ENCODE measurements at regions not wholly inside any gene's neighbourhood (a gene's known extent, or its start where the extent isn't known, plus 50 kb on each side); places are given as distances from the start of the nearest gene placed in this dataset.

DNA sequence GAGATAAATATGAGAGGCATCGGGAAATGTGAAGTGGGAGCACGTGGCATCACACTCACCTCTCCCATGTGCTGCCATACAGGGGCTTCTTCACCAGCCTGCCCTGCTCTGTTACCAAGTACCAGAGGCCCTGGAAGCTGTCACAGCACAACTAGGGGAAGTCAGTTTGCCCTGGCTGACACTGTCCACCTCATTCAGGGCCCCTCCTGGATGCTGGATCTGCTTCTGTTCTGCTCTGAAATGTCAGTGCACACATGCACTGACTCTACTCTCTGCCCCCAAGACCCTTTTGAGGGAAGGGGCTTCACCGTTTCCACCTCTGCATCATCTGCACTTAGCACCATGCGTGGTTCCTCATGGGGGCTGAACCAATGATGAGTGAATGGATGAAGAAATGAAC lies 311.1 kb downstream of the EN1 start:
- no peaks in the 10 kb centered on the region for H3K9me3 ChIP-seq (ENCODE audit: insufficient read depth, low read length)
- no peak for TF ChIP-seq YY1 (IDR thresholded peaks at IDR 0.05; ENCODE audit: insufficient read depth, insufficient read length)

GRCh38 chr2:118535818-118536212 lies 311.6 kb downstream of the EN1 start:
- Histone ChIP-seq H3K27me3 (ENCODE audit: insufficient read depth, insufficient read length) (no peaks in the 10 kb centered on the region), H3K9ac (ENCODE audit: insufficient read length, low read depth) (no peak overlapping the region), H3K4me1 (ENCODE audit: insufficient read depth, insufficient read length) (no peaks in the 10 kb centered on the region), H3K9me3 (ENCODE audit: insufficient read depth, low read length) (no peaks in the 10 kb centered on the region), H3K4me3 (ENCODE audit: insufficient read length, low read depth) (no peak overlapping the region), H3K36me3 (ENCODE audit: insufficient read depth, insufficient read length, low read length) (no peaks in the 10 kb centered on the region)
- no peak for DNase-seq (ENCODE audit: low read depth, low spot score)
- TF ChIP-seq YY1 (IDR thresholded peaks at IDR 0.05; ENCODE audit: insufficient read depth, insufficient read length) (no peak), SUZ12 (IDR thresholded peaks at IDR 0.05; ENCODE audit: extremely low read depth, insufficient read depth, insufficient read length) (no peak), ZNF274 (IDR thresholded peaks at IDR 0.05; ENCODE audit: low read depth, low read length) (no peak)

More for the DNA sequence above, 311.1 kb downstream of the EN1 start:
- DNase-seq (ENCODE audit: low read depth, low spot score), result no peak
- Histone ChIP-seq H3K36me3 (ENCODE audit: insufficient read depth, insufficient read length, low read length) (no peaks in the 10 kb centered on the region), H3K27me3 (ENCODE audit: insufficient read depth, insufficient read length) (no peaks in the 10 kb centered on the region), H3K4me1 (ENCODE audit: insufficient read depth, insufficient read length) (no peaks in the 10 kb centered on the region), H3K4me3 (ENCODE audit: insufficient read length, low read depth) (no peak overlapping the region), H3K9ac (ENCODE audit: insufficient read length, low read depth) (no peak overlapping the region)

DNA sequence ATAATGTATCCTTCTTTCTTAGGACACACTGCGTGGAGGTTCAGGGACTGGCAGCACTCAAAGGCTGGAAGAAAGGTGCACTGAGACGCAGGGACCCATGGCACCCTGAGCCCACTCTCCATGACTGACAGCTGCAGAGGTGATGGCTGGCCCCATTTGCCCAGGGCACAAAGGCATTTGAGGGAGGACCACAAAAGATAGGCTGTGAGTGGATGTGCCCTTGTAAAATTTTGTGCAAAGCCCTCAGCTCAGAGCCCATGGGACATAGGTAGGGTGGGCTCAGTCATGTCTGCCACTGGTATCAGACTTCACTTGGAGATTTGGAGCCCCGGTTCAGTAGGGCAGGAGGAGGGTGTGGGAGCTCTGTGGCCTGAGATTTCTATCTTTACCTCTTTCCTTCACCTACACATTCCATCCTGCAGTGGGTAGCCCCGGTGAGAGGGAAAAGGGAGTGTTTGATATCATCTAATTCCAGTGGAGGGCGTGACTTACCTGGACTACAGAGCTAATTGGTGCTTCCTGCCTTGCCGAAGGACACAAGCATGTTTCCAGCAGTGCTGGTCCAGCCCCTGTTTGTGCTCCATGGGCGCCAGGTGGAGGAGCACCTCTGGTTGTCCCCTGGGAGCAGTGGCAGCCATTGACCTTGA lies 312.2 kb downstream of the EN1 start:
- H3K9ac ChIP-seq (ENCODE audit: insufficient read length, low read depth), result no peak overlapping the region
- no peaks in the 10 kb centered on the region for H3K27me3 ChIP-seq (ENCODE audit: insufficient read depth, insufficient read length)
- no peaks in the 10 kb centered on the region for H3K36me3 ChIP-seq (ENCODE audit: insufficient read depth, insufficient read length, low read length)
- TF ChIP-seq YY1 (IDR thresholded peaks at IDR 0.05; ENCODE audit: insufficient read depth, insufficient read length) (no peak), ZNF274 (IDR thresholded peaks at IDR 0.05; ENCODE audit: low read depth, low read length) (no peak), SUZ12 (IDR thresholded peaks at IDR 0.05; ENCODE audit: extremely low read depth, insufficient read depth, insufficient read length) (no peak)
- DNase-seq (ENCODE audit: low read depth, low spot score), result no peak
- H3K4me1 ChIP-seq (ENCODE audit: insufficient read depth, insufficient read length), result no peaks in the 10 kb centered on the region
- H3K9me3 ChIP-seq (ENCODE audit: insufficient read depth, low read length), result no peaks in the 10 kb centered on the region
- H3K4me3 ChIP-seq (ENCODE audit: insufficient read length, low read depth), result no peak overlapping the region

- no peak for DNase-seq (ENCODE audit: low read depth, low spot score)
- TF ChIP-seq YY1 (IDR thresholded peaks at IDR 0.05; ENCODE audit: insufficient read depth, insufficient read length), result no peak
- no peak for TF ChIP-seq ZNF274 (IDR thresholded peaks at IDR 0.05; ENCODE audit: low read depth, low read length)
- TF ChIP-seq SUZ12 (IDR thresholded peaks at IDR 0.05; ENCODE audit: extremely low read depth, insufficient read depth, insufficient read length), result no peak
- Histone ChIP-seq H3K4me1 (ENCODE audit: insufficient read depth, insufficient read length) (no peaks in the 10 kb centered on the region), H3K36me3 (ENCODE audit: insufficient read depth, insufficient read length, low read length) (no peaks in the 10 kb centered on the region), H3K9me3 (ENCODE audit: insufficient read depth, low read length) (no peaks in the 10 kb centered on the region), H3K9ac (ENCODE audit: insufficient read length, low read depth) (no peak overlapping the region), H3K4me3 (ENCODE audit: insufficient read length, low read depth) (no peak overlapping the region), H3K27me3 (ENCODE audit: insufficient read depth, insufficient read length) (no peaks in the 10 kb centered on the region)
Measured at GRCh38 chr2:118530976-118531375, 316.5 kb downstream of the EN1 start.

DNA sequence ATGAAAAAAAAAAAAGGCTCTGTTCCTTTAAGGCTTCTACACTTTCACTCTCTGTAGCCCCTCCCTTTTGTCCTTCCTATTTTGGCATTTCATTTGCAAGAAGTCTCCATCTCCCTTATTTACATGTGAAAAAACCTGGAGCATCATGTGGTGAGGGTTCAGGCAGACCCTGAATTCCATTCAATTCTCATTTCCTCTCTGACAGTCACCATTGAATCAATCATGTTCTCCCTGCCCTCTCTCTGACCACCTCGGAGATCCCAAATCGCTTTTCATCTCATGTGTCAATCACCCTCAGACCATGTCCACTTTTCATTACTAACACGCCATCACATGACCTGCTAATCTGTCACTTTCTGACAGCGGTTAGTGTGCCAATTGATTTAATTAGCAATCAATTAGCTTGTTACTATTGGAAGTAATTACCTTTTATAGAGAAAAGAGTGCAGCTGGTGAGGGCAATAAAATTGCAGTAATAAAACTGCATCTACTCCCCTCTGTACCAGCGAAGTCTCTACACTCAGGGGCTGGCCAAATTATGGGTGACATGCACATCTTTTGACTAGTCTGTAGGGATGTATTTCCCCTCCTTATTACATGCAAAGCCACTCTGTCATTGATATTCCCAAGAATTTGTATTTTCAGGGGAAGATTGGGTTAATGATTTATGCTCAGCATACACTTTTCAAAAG lies 317.4 kb downstream of the EN1 start:
- TF ChIP-seq SUZ12 (IDR thresholded peaks at IDR 0.05; ENCODE audit: extremely low read depth, insufficient read depth, insufficient read length), result no peak
- no peak for TF ChIP-seq ZNF274 (IDR thresholded peaks at IDR 0.05; ENCODE audit: low read depth, low read length)
- no peak for TF ChIP-seq YY1 (IDR thresholded peaks at IDR 0.05; ENCODE audit: insufficient read depth, insufficient read length)
- Histone ChIP-seq H3K36me3 (ENCODE audit: insufficient read depth, insufficient read length, low read length) (no peaks in the 10 kb centered on the region), H3K4me3 (ENCODE audit: insufficient read length, low read depth) (no peak overlapping the region), H3K9ac (ENCODE audit: insufficient read length, low read depth) (no peak overlapping the region), H3K9me3 (ENCODE audit: insufficient read depth, low read length) (no peaks in the 10 kb centered on the region), H3K27me3 (ENCODE audit: insufficient read depth, insufficient read length) (no peaks in the 10 kb centered on the region), H3K4me1 (ENCODE audit: insufficient read depth, insufficient read length) (no peaks in the 10 kb centered on the region)
- DNase-seq (ENCODE audit: low read depth, low spot score), result peak; percentile 81

- Histone ChIP-seq H3K9ac (ENCODE audit: insufficient read length, low read depth) (no peak overlapping the region), H3K36me3 (ENCODE audit: insufficient read depth, insufficient read length, low read length) (no peaks in the 10 kb centered on the region), H3K4me3 (ENCODE audit: insufficient read length, low read depth) (no peak overlapping the region), H3K9me3 (ENCODE audit: insufficient read depth, low read length) (peaks cover 9% of the 10 kb centered on the region; the same call in 1 of the 2 replicates), H3K4me1 (ENCODE audit: insufficient read depth, insufficient read length) (no peaks in the 10 kb centered on the region), H3K27me3 (ENCODE audit: insufficient read depth, insufficient read length) (no peaks in the 10 kb centered on the region)
- no peak for DNase-seq (ENCODE audit: low read depth, low spot score)
- TF ChIP-seq ZNF274 (IDR thresholded peaks at IDR 0.05; ENCODE audit: low read depth, low read length) (no peak), YY1 (IDR thresholded peaks at IDR 0.05; ENCODE audit: insufficient read depth, insufficient read length) (no peak), SUZ12 (IDR thresholded peaks at IDR 0.05; ENCODE audit: extremely low read depth, insufficient read depth, insufficient read length) (no peak)
Measured at GRCh38 chr2:118527571-118527970, 319.9 kb downstream of the EN1 start.

DNA sequence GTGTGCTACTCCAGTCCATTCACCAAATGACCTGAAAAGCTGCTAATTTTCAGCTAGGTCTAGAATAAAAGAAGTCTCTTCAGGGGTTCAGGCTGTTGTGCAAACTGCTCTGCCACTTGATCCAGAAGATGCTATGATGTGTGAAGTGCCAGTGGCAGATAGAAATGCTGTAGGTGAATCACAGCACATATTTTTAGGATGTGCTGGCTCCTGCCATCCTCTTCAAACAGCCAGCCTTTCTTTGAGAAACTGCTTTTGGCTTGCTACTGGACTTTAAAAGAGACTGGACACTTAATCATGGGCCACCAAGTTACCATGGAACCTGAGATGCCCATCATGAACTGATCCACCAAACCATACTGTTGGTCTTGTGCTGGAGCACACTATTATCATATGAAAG lies 322.1 kb downstream of the EN1 start:
- Histone ChIP-seq H3K4me3 (ENCODE audit: insufficient read length, low read depth) (no peak overlapping the region), H3K9ac (ENCODE audit: insufficient read length, low read depth) (no peak overlapping the region), H3K4me1 (ENCODE audit: insufficient read depth, insufficient read length) (no peaks in the 10 kb centered on the region), H3K36me3 (ENCODE audit: insufficient read depth, insufficient read length, low read length) (no peaks in the 10 kb centered on the region), H3K9me3 (ENCODE audit: insufficient read depth, low read length) (peaks cover 32% of the 10 kb centered on the region), H3K27me3 (ENCODE audit: insufficient read depth, insufficient read length) (no peaks in the 10 kb centered on the region)
- TF ChIP-seq YY1 (IDR thresholded peaks at IDR 0.05; ENCODE audit: insufficient read depth, insufficient read length) (no peak), ZNF274 (IDR thresholded peaks at IDR 0.05; ENCODE audit: low read depth, low read length) (no peak), SUZ12 (IDR thresholded peaks at IDR 0.05; ENCODE audit: extremely low read depth, insufficient read depth, insufficient read length) (no peak)
- no peak for DNase-seq (ENCODE audit: low read depth, low spot score)

Measured in NT2/D1 (cell line).